Upper lobe of left lung (tissue), 4 donors: ENCODE measurements at regions not wholly inside any gene's neighbourhood (a gene's known extent, or its start where the extent isn't known, plus 50 kb on each side); places are given as distances from the start of the nearest gene placed in this dataset.

Experiments
- EP300 ChIP-seq, 4 donors: sonication (generic); formaldehyde crosslinking; IDR thresholded peaks; one replicate each; pipeline ENCODE4 v1.5.1; 2017; ENCODE audit warnings: antibody characterized with exemption in 4 of 4, control low read depth in 2 of 4
- POLR2AphosphoS5 ChIP-seq, 2 donors: sonication (generic); formaldehyde crosslinking; IDR thresholded peaks; one replicate each; pipeline ENCODE4 v1.5.1; 2017; ENCODE audit warnings: antibody characterized with exemption in 2 of 2
- TF ChIP-seq, protein P1 (sequence below), 6 experiments: fragments of 450-650 bp in 4 of 6; fragments of 200-600 bp in 2 of 6; sonication (generic) in 2 of 6; IDR thresholded peaks; one replicate each; pipeline ENCODE4 v1.5.1; 2016 to 2019; ENCODE audit warnings: antibody characterized with exemption in 6 of 6

DNA sequence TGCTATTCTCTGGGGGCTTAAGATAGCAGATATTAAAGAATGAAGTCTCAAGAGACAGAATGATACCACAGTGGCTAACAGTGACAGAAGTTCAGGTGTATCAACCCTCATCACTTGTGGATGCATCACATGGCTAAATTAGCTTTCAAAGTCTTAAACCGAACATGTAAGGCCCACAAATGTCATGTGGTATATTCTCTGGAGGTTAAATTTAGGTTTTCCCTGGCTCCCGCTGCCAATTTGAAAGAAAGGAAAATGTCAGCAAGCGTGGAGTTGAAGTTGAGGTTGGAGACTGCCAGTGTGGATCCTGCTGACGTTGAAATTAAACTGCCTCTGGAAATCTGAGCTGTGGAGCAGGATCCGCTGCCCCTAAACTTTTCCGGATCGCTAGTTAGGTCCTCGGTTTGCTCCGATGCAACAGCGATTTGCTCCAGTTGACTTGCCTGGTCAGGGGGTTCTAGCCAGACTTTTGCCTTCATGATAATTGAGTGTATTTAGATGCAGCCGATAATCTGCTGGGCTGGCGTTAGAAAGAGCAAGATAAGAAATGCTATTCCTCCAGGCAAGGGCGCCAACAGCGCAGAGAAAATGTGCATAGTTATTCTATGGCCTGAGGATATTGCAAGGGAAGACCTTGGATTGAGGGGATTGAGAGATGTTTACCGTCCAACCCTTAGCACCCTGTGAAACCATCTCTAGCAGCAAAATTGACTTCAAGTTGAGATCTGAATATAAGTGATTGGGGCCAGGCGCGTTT is 443.9 kb downstream of the TMEM114 start:
- TF ChIP-seq, protein P1, sequence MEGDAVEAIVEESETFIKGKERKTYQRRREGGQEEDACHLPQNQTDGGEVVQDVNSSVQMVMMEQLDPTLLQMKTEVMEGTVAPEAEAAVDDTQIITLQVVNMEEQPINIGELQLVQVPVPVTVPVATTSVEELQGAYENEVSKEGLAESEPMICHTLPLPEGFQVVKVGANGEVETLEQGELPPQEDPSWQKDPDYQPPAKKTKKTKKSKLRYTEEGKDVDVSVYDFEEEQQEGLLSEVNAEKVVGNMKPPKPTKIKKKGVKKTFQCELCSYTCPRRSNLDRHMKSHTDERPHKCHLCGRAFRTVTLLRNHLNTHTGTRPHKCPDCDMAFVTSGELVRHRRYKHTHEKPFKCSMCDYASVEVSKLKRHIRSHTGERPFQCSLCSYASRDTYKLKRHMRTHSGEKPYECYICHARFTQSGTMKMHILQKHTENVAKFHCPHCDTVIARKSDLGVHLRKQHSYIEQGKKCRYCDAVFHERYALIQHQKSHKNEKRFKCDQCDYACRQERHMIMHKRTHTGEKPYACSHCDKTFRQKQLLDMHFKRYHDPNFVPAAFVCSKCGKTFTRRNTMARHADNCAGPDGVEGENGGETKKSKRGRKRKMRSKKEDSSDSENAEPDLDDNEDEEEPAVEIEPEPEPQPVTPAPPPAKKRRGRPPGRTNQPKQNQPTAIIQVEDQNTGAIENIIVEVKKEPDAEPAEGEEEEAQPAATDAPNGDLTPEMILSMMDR (IDR thresholded peaks at IDR 0.05) = no peak
- TF ChIP-seq POLR2AphosphoS5 (IDR thresholded peaks at IDR 0.05) = no peak
- TF ChIP-seq EP300 (IDR thresholded peaks at IDR 0.05) = no peak
